ENCODE measurements at regions not wholly inside any gene's neighbourhood (a gene's known extent, or its start where the extent isn't known, plus 50 kb on each side); places are given as distances from the start of the nearest gene placed in this dataset.
"Not testable (repeated sequence)": the region's sequence is repeated elsewhere in the genome, so short reads cannot be mapped to it uniquely, and the experiment has no call there.

- no peak for DNase-seq (ENCODE audit: low spot score)
These were observed 372.9 kb upstream of the TENM3 start for GRCh38 chr4:181870326-181870725.

- DNase-seq (ENCODE audit: low spot score): no peak
These were observed 368.6 kb upstream of the TENM3 start for GRCh38 chr4:181874602-181875001.

- DNase-seq (ENCODE audit: low spot score): no peak
These were observed 365.8 kb upstream of the TENM3 start for GRCh38 chr4:181877329-181877848.

- no peak for DNase-seq (ENCODE audit: low spot score)
These were observed 353.2 kb upstream of the TENM3 start for GRCh38 chr4:181890031-181890430.

- DNase-seq (ENCODE audit: low spot score): no peak
These were observed 352.3 kb upstream of the TENM3 start for GRCh38 chr4:181890911-181891310.

- no peak for DNase-seq (ENCODE audit: low spot score)
These were observed 346.6 kb upstream of the TENM3 start for GRCh38 chr4:181896614-181897013.

GRCh38 chr4:181897935-181898334 is 345.3 kb upstream of the TENM3 start:
- no peak for DNase-seq (ENCODE audit: low spot score)

- DNase-seq (ENCODE audit: low spot score): not testable (repeated sequence)
These were observed 340.8 kb upstream of the TENM3 start for GRCh38 chr4:181902404-181902803.

- DNase-seq (ENCODE audit: low spot score): no peak
These were observed 337.5 kb upstream of the TENM3 start for GRCh38 chr4:181905708-181906107.

GRCh38 chr4:181908168-181908567 is 335.0 kb upstream of the TENM3 start:
- DNase-seq (ENCODE audit: low spot score): no peak

- peak; percentile 4 for DNase-seq (ENCODE audit: low spot score)
These were observed 333.8 kb upstream of the TENM3 start for GRCh38 chr4:181909368-181909767.

GRCh38 chr4:181911420-181911819 is 331.8 kb upstream of the TENM3 start:
- DNase-seq (ENCODE audit: low spot score): no peak

- no peak for DNase-seq (ENCODE audit: low spot score)
These were observed 309.7 kb upstream of the TENM3 start for GRCh38 chr4:181933471-181933870.

GRCh38 chr4:181938631-181939030 is 304.6 kb upstream of the TENM3 start:
- DNase-seq (ENCODE audit: low spot score): no peak

- no peak for DNase-seq (ENCODE audit: low spot score)
These were observed 303.8 kb upstream of the TENM3 start for GRCh38 chr4:181939199-181939945.

GRCh38 chr4:181944527-181944926 is 298.7 kb upstream of the TENM3 start:
- no peak for DNase-seq (ENCODE audit: low spot score)

- no peak for DNase-seq (ENCODE audit: low spot score)
These were observed 296.3 kb upstream of the TENM3 start for GRCh38 chr4:181946902-181947301.

GRCh38 chr4:181948839-181949382 is 294.3 kb upstream of the TENM3 start:
- no peak for DNase-seq (ENCODE audit: low spot score)

- DNase-seq (ENCODE audit: low spot score): no peak
These were observed 293.4 kb upstream of the TENM3 start for GRCh38 chr4:181949704-181950312.

- DNase-seq (ENCODE audit: low spot score): no peak
These were observed 292.7 kb upstream of the TENM3 start for GRCh38 chr4:181950372-181951127.

GRCh38 chr4:181951265-181951664 is 291.9 kb upstream of the TENM3 start:
- no peak for DNase-seq (ENCODE audit: low spot score)

GRCh38 chr4:181952478-181952877 is 290.7 kb upstream of the TENM3 start:
- peak; percentile 83 for DNase-seq (ENCODE audit: low spot score)

GRCh38 chr4:181956512-181956911 is 286.7 kb upstream of the TENM3 start:
- no peak for DNase-seq (ENCODE audit: low spot score)

All from RKO (cell line).